ENCODE measurements at regions not wholly inside any gene's neighbourhood (a gene's known extent, or its start where the extent isn't known, plus 50 kb on each side); places are given as distances from the start of the nearest gene placed in this dataset.

DNA sequence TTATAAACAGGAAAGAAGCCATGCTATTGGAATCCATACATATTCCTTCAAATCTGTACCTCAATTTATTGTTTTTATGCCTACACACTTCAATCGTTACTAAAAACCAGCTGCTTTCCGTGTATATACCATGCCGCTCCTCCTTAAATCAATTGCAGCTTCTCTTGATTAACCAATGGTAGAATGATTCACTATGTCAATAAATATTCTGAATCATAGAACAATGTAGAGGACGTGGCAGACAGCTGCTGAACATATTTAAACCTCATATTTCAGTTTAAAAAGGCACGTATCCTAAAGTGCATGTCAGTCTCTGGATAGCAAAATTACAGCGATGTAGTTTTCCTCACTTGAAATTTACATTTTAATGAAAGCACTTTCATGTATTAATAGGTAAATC is 100.4 kb downstream of the MRPL39 start:
- no peaks in the 10 kb centered on the region for H3F3A ChIP-seq (ENCODE audit: insufficient read depth, low read length, poor library complexity, severe bottlenecking)
- no peaks in the 10 kb centered on the region for H4K20me1 ChIP-seq (ENCODE audit: insufficient read depth)
- H3K79me2 ChIP-seq (replicated peaks; ENCODE audit: insufficient read depth, low read length): no peaks in the 10 kb centered on the region
- no peak for TF ChIP-seq MXI1 (conservative IDR thresholded peaks at IDR 0.05; ENCODE audit: poor library complexity, severe bottlenecking)
- TF ChIP-seq, protein P1, sequence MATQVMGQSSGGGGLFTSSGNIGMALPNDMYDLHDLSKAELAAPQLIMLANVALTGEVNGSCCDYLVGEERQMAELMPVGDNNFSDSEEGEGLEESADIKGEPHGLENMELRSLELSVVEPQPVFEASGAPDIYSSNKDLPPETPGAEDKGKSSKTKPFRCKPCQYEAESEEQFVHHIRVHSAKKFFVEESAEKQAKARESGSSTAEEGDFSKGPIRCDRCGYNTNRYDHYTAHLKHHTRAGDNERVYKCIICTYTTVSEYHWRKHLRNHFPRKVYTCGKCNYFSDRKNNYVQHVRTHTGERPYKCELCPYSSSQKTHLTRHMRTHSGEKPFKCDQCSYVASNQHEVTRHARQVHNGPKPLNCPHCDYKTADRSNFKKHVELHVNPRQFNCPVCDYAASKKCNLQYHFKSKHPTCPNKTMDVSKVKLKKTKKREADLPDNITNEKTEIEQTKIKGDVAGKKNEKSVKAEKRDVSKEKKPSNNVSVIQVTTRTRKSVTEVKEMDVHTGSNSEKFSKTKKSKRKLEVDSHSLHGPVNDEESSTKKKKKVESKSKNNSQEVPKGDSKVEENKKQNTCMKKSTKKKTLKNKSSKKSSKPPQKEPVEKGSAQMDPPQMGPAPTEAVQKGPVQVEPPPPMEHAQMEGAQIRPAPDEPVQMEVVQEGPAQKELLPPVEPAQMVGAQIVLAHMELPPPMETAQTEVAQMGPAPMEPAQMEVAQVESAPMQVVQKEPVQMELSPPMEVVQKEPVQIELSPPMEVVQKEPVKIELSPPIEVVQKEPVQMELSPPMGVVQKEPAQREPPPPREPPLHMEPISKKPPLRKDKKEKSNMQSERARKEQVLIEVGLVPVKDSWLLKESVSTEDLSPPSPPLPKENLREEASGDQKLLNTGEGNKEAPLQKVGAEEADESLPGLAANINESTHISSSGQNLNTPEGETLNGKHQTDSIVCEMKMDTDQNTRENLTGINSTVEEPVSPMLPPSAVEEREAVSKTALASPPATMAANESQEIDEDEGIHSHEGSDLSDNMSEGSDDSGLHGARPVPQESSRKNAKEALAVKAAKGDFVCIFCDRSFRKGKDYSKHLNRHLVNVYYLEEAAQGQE (IDR thresholded peaks at IDR 0.05; ENCODE audit: borderline replicate concordance): no peak
- TF ChIP-seq POLR2AphosphoS5 (IDR thresholded peaks at IDR 0.05): no peak
- TF ChIP-seq RAD21 (conservative IDR thresholded peaks at IDR 0.05): no peak
- TF ChIP-seq, protein P2, sequence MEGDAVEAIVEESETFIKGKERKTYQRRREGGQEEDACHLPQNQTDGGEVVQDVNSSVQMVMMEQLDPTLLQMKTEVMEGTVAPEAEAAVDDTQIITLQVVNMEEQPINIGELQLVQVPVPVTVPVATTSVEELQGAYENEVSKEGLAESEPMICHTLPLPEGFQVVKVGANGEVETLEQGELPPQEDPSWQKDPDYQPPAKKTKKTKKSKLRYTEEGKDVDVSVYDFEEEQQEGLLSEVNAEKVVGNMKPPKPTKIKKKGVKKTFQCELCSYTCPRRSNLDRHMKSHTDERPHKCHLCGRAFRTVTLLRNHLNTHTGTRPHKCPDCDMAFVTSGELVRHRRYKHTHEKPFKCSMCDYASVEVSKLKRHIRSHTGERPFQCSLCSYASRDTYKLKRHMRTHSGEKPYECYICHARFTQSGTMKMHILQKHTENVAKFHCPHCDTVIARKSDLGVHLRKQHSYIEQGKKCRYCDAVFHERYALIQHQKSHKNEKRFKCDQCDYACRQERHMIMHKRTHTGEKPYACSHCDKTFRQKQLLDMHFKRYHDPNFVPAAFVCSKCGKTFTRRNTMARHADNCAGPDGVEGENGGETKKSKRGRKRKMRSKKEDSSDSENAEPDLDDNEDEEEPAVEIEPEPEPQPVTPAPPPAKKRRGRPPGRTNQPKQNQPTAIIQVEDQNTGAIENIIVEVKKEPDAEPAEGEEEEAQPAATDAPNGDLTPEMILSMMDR (IDR thresholded peaks at IDR 0.05; ENCODE audit: poor library complexity, severe bottlenecking): no peak
- no peak for TF ChIP-seq SMC3 (conservative IDR thresholded peaks at IDR 0.05; ENCODE audit: poor library complexity)
- no peak for TF ChIP-seq TAF1 (IDR thresholded peaks at IDR 0.05; ENCODE audit: low read depth)
- no peaks in the 10 kb centered on the region for H3K9me2 ChIP-seq (ENCODE audit: insufficient read depth, low read length)
- no peak overlapping the region for H2AFZ ChIP-seq (ENCODE audit: low read depth, low read length)
- H3K36me3 ChIP-seq (ENCODE audit: insufficient read depth, low read length): no peaks in the 10 kb centered on the region
- no peaks in the 10 kb centered on the region for H3K27me3 ChIP-seq (ENCODE audit: insufficient read depth, low read depth, low read length)
- H3K9ac ChIP-seq (ENCODE audit: low read length): no peak overlapping the region
- H3K4me2 ChIP-seq (ENCODE audit: low read length): no peak overlapping the region
- H3K27ac ChIP-seq (ENCODE audit: low read length): no peak overlapping the region
- no peaks in the 10 kb centered on the region for H3K9me3 ChIP-seq (ENCODE audit: low read length)
- no peak overlapping the region for H3K4me3 ChIP-seq (ENCODE audit: low read length)

DNA sequence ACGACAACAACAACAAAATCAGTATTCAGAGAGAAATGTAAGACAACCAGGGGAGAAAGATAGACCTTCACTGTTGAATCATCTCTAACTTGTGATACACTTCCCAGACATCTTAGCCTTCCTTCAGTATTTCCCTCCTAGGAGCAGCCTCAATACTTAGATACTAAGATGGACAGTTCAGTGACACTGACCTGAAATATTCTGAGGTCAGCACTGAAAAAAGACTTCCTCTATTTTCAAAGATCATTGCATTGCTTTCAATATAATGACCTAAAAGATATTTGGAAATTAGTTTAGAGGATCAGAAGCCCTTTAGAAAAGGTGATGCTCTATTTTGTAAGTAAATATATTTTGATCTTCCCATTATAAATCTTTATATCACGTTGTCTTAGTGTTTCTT is 101.0 kb downstream of the MRPL39 start:
- no peak overlapping the region for H2AFZ ChIP-seq (ENCODE audit: low read depth, low read length)
- TF ChIP-seq, protein P1 (IDR thresholded peaks at IDR 0.05; ENCODE audit: borderline replicate concordance): no peak
- TF ChIP-seq TAF1 (IDR thresholded peaks at IDR 0.05; ENCODE audit: low read depth): no peak
- no peak for TF ChIP-seq SMC3 (conservative IDR thresholded peaks at IDR 0.05; ENCODE audit: poor library complexity)
- TF ChIP-seq, protein P2 (IDR thresholded peaks at IDR 0.05; ENCODE audit: poor library complexity, severe bottlenecking): no peak
- TF ChIP-seq MXI1 (conservative IDR thresholded peaks at IDR 0.05; ENCODE audit: poor library complexity, severe bottlenecking): no peak
- no peak for TF ChIP-seq EP300 (conservative IDR thresholded peaks at IDR 0.05; ENCODE audit: poor library complexity, severe bottlenecking)
- TF ChIP-seq RAD21 (conservative IDR thresholded peaks at IDR 0.05): no peak
- TF ChIP-seq EZH2 (IDR thresholded peaks at IDR 0.05; ENCODE audit: borderline replicate concordance, insufficient read depth, low read length, poor library complexity, severe bottlenecking): no peak
- TF ChIP-seq POLR2AphosphoS5 (IDR thresholded peaks at IDR 0.05): no peak
- no peaks in the 10 kb centered on the region for H3F3A ChIP-seq (ENCODE audit: insufficient read depth, low read length, poor library complexity, severe bottlenecking)
- H3K27ac ChIP-seq (ENCODE audit: low read length): no peak overlapping the region
- no peaks in the 10 kb centered on the region for H3K9me2 ChIP-seq (ENCODE audit: insufficient read depth, low read length)
- H3K9ac ChIP-seq (ENCODE audit: low read length): no peak overlapping the region
- no peaks in the 10 kb centered on the region for H3K9me3 ChIP-seq (ENCODE audit: low read length)
- no peaks in the 10 kb centered on the region for H4K20me1 ChIP-seq (ENCODE audit: insufficient read depth)
- no peaks in the 10 kb centered on the region for H3K79me2 ChIP-seq (replicated peaks; ENCODE audit: insufficient read depth, low read length)
- no peak overlapping the region for H3K4me3 ChIP-seq (ENCODE audit: low read length)
- no peaks in the 10 kb centered on the region for H3K27me3 ChIP-seq (ENCODE audit: insufficient read depth, low read depth, low read length)
- no peaks in the 10 kb centered on the region for H3K36me3 ChIP-seq (ENCODE audit: insufficient read depth, low read length)
- H3K4me2 ChIP-seq (ENCODE audit: low read length): no peak overlapping the region

Measured in neural cell (in vitro differentiated cells).